Activated CD4-positive, alpha-beta T cell treated with anti-CD3 and anti-CD28 coated beads for 24 hours (primary cell): ENCODE measurements at regions not wholly inside any gene's neighbourhood (a gene's known extent, or its start where the extent isn't known, plus 50 kb on each side); places are given as distances from the start of the nearest gene placed in this dataset.
"Not testable (repeated sequence)": the region's sequence is repeated elsewhere in the genome, so short reads cannot be mapped to it uniquely, and the experiment has no call there.

Experiments used
- DNase-seq, 2 donors: peaks; one replicate each; pipeline ENCODE4 v3.0.0-alpha.2; 2020; ENCODE audit warnings: low read depth in 2 of 2

- DNase-seq = no peak
These were observed 257.4 kb upstream of the USP25 start for GRCh38 chr21:15472108-15473040.

DNA sequence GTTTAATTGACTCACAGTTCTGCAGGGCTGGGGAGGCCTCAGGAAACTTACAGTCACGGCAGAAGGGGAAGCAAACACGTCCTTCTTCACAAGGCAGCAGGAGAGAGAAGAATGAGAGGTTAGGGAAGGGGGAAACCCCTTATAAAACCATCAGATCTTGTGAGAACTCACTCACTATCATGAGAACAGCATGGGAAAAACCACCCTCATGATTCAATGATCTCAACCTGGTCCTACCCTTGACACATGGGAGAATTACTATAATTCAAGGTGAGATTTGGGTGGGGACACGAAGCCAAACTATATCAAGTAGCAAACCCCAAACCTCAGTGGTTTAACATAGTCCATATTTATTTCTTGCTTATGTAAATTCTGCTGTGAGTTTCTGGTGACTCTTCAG lies 252.0 kb upstream of the USP25 start:
- DNase-seq = not testable (repeated sequence)

DNA sequence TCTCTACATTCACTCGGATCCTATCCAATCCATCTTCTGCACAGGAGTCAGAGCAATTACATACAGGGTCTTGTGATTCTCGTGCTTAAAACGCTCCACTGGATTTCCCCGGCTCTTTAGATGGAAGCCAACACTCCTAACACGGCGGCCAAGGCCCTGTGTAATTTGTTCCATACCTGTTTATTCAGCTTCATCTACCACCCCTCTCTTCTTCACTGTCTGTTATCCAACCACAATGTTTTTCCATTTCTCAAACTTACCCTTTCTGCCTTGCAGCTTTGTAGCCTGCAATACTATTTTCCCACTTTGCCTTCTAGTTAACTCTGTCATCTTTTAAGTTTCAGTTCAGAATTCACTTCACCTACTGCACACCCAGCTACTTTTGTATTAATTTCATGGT lies 249.6 kb upstream of the USP25 start:
- DNase-seq = peak in 1 of 2 donors; percentile 2

DNA sequence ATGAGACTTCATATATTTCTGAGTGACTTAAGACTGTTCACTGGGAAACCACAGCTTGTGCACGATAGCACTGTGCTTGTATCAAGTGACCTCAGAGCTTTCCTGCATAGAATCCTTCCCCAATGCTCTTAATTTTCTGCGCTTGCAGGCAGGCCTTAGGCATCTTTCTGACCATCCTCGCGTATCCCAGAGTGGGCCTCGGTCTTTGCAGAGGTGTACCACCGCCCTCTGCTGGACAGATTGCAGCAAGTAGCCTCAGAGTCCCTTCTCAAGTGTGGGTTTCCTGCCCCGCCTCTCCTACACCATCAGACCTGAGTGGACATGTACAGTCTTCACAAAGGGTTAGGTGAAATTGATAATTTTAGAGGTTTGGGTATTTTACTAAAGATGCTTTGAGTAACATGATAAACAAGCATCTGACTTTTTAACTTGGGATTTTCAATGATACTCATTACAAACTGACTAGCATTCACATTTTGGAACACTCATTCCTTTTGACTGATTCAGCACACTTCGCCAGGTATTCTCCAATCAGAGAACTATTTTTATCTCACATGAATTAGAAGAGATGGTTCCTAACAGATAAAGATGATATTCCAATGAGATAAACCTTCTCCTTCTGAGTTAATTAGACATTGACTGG lies 246.5 kb upstream of the USP25 start:
- DNase-seq = peak; percentile 64 to 74

- no peak for DNase-seq
These were observed 243.2 kb upstream of the USP25 start for GRCh38 chr21:15486460-15487195.

DNA sequence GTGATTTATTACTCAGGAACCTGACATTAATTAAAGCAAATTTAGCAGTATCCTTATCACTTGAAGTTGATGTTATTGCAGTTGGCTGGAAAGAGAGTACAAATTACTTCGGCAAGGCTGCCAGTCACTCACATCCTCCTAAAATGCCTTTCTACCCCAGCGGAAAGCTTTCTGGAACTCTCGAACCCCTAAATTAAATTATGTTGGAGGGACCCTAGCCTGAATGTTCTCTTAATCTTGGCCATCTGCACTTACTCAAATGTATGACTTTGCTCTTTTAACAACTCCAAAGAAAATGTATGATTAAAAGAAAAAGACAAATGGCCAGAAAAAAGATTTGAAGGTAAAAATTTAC lies 242.6 kb upstream of the USP25 start:
- no peak for DNase-seq

DNA sequence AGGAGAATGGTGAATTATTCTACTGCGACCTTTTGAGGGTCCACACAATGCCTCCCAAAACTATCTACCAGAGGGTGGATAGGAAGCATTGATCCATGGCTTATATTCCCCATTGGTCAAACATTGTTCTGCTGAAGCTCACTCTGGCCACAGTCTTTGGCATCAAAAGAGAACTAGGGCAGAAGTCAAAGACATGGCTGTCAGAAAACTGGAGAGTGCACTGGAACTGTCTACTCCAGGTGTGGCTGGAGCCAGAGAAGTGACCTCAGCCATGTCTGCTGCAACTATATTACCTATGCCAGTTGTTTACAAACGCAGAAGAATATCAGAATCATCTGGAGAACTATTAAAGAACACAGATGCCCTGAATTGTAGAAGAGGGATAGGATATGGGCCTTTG lies 238.7 kb upstream of the USP25 start:
- no peak for DNase-seq

GRCh38 chr21:15493646-15494045 lies 236.1 kb upstream of the USP25 start:
- DNase-seq = no peak

GRCh38 chr21:15494481-15494880 lies 235.3 kb upstream of the USP25 start:
- no peak for DNase-seq

- DNase-seq = no peak
These were observed 233.8 kb upstream of the USP25 start for GRCh38 chr21:15495965-15496364.

DNA sequence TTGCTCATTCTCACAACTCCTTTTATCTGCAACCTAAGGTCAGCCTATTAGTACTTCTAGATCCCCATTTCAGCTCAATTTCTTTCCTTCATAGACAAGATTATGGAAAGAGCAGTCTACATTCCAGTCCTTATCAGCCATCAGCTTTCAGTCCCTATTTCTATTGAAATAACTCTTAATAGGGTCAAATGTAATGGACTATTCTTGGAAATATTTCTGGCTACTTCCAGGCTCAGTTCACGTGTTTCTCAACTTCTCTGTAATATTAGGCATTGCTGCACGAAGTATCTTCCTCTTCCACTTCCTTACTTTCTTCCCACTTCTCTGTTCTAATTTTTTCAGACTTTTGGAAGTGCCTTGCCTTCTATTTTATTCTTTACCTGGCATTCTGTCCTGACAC lies 232.9 kb upstream of the USP25 start:
- no peak for DNase-seq

DNA sequence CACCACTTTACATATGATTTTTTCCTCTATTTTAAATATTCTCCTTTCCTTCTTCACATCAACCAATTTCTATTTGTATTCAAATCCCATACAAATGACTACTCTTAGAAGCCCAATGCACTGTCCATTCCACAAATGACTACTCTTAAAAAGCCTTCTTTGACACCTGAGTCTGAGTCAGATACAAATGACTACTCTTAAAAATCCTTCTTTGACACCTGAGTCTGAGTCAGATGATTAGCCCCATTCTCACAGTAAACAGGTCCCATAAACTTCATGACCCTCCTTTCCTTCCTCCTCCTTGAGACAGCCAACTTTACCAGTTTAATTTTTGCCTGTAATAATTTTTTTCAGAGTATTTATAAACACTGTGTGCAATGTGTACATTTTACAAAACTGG lies 231.3 kb upstream of the USP25 start:
- no peak for DNase-seq

DNA sequence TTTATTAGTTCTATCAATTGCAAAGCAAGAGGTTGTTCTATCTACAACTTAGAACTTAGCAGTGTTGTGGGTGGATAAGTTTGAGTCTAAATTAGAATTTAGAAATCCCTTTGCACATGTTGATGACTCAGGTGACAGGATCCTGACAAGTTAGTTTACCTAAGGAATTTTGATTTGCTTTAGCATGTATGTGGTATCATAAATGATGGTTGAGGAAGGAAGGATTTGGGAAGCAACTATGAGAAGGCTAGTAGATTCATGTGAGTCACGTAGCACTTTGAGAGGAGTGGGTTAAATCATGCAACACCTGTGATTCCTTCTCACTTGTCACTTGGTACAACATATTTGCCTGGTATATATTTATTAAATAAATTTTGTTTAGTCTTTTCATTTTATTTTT lies 223.7 kb upstream of the USP25 start:
- no peak for DNase-seq

DNA sequence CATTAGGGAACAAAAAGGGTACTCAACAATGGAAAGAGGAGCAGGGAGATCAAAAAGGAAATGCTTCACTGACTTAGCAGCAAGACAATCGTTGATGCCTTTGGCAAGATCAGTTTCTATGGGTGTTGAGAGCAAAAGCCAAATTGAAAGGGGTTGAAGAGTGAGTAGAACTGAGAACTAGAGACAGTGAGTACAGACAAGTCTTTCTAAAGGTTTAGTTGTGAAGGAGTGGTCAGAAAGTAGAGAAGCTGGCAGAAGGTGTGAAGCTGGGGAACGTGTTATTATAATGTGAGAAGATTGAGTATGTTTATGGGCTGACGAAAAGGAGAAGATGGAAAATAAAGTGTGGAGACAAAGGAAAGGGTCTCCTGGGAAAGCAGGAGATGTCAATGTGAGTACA lies 221.2 kb upstream of the USP25 start:
- no peak for DNase-seq

DNA sequence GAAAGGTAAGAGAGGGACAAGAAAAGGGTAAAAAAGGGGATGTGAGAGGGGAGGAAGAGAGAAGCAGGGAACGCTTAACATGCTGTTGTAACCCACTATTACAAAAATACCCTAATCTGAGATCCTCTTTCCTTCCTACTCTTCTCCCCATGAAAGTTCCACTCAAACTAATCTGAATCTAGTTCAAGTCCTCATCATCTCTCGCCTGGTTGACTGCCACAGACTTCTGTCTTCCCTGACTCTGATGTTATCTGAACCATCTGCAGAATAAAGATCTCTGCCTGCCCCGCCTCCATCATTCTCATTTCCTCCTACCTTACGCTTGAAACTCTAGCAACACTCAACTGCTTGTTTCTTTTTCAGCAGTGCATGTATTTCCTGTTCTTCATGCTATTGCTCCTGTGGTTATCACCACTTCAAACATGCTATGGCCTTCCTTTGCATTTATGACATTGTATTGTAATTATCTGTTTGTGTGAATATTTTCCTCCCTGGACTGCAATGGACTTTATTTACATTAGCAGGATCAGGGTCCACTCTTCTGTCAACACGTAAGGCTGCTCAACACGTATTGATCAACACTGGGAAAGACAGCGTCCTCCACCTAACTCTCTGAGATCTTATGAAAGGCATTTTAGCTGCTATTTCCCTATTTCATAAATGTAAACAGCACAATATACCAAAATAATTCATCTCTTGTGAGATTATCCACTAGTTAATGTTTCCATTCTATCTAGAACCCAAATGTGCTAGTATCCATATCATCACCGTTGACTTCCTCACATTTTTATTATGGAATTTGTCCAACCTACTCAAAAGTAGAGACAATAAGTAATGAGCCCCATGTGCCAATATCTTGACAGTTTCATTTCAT lies 215.5 kb upstream of the USP25 start:
- peak; percentile 6 to 25 for DNase-seq

DNA sequence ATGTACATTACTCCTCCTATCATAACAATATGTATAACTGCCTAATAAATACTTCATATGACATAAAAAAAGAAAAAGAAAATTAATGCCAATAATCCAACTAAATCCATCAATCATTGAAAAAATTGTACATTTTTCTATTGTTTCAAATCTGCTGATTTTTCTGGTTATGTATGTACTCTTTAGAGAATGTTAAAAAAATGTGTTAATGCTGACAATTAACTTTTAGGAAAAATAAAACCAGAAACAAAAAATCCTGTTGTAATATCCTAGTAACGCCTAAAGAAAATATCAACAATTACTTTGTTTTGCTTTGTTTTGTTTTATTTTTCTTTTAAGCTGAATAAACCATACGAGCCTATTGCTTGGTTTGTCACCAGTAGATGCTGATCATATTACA lies 213.9 kb upstream of the USP25 start:
- no peak for DNase-seq

DNA sequence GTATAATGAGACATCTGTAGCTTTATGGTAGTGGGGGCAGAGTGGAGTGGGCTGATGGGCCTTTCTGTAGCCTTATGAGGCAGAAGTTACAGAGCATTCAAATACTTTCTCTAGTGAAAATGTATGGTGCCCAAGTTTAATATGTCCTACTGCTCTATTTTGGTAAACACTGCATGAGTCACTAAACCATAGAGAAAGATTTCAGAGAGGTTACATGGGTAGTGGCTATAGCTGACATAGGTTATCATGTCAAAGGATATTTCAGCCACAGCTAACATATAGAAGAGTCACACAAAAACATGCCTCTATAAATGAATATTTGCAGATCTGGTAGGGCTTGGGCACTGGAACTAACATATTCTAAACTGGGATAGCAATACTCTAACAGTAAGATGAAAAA lies 212.4 kb upstream of the USP25 start:
- no peak for DNase-seq

DNA sequence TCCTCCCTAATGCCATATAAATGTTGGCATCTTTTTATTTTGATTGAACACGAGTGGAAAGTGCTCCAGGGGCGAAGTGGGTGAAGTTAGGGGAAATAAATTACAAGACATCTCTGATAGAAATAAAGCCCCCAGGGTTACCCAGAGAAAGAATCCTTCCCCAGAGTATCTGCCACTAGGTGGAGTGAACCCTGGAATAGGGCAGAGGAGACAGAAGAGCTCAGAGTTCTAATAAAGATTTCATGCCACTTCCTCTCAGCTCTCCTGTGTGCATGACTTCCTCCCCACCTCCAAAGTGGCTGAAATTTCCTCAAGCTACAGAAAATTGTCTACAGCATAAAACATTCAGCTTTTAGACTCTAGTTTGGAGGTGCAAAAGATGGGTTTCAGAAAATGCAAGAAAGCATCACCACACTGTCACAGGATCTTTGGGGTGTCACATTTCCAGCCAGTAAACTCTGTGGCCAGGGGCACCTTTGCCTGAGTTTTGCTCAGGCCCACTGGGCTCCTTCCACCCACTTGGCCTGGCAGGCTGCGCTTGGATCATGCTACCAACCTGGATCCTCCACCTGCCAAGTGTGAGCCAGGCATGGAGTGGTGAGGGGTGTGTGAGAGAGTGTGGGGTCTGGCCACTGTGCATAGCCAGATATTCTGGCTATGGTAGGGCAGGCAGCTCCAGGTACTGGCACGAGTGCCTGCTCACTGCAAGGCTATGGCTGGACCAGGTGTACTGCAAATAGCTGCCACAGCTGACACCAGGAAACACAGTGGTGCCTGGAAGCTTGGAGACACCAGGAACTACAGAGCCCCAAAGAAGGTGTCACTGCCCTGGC lies 208.8 kb upstream of the USP25 start:
- DNase-seq = no peak

DNA sequence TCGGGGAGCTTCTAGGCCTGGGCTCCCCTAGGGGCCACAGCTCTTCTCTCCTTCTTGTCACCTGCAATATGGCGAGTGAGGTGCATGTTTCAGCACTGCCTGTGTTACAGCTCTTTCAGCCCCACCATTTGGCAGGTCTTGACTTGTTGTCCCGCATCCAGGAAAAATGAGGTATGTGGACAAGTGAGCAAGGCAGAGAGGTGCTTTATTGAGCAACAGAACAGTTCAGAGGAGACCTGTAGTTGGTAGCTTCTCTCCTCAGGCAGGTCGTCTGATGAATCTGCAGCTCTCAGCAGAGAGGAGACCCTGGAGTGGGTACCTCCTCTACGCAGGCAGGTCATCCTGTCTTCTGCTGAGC lies 208.2 kb upstream of the USP25 start:
- DNase-seq = no peak

DNA sequence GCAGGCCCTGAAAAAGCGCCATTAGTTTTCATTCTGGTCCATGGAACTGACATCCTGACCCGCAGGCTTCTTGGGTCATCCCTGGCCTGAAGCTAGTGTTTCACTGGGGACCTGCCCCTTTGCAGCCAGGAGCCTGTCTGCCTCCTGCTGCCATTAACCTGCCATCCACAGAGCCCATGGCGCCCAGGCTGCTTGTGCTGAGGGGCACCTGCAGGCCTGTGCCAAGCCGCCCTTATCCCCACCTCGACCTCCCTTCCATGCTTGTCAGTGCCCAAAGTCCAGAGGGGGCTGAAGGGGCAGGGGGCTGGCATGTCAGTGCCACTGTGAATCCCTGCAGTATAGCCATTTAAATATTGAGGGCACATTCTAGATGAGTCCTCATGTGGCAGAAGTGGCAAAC lies 207.6 kb upstream of the USP25 start:
- DNase-seq = no peak

GRCh38 chr21:15524855-15525254 lies 204.9 kb upstream of the USP25 start:
- DNase-seq = no peak
